Stomach smooth muscle (tissue), 2 donors: ENCODE measurements at regions not wholly inside any gene's neighbourhood (a gene's known extent, or its start where the extent isn't known, plus 50 kb on each side); places are given as distances from the start of the nearest gene placed in this dataset.
"Not testable (repeated sequence)": the region's sequence is repeated elsewhere in the genome, so short reads cannot be mapped to it uniquely, and the experiment has no call there.

Experiments
- H3K27ac ChIP-seq: one replicate; pipeline ENCODE4 v1.7.0; 2013; ENCODE audit warnings: mild to moderate bottlenecking, low read length, inconsistent platforms
- H3K27me3 ChIP-seq, 2 donors: one replicate each; pipeline ENCODE4 v1.7.0; 2013; ENCODE audit warnings: low read length in 2 of 2; ENCODE audit not compliant: insufficient read depth in 2 of 2, control insufficient read depth in 1 of 2
- H3K36me3 ChIP-seq, 2 donors: one replicate each; pipeline ENCODE4 v1.7.0; 2013; ENCODE audit warnings: low read length in 2 of 2; ENCODE audit not compliant: control insufficient read depth in 2 of 2, insufficient read depth in 2 of 2
- H3K4me1 ChIP-seq: one replicate; pipeline ENCODE4 v1.7.0; 2013; ENCODE audit warnings: low read length; ENCODE audit not compliant: control insufficient read depth, insufficient read depth
- H3K4me3 ChIP-seq, 2 donors: one replicate each; pipeline ENCODE4 v1.7.0; 2013; ENCODE audit warnings: low read length in 2 of 2
- H3K9ac ChIP-seq, 2 donors: one replicate each; pipeline ENCODE4 v1.7.0; 2013; ENCODE audit warnings: low read length in 2 of 2, mild to moderate bottlenecking in 1 of 2
- H3K9me3 ChIP-seq, 2 donors: one replicate each; pipeline ENCODE4 v1.7.0; 2013; ENCODE audit warnings: low read length in 2 of 2; ENCODE audit not compliant: control insufficient read depth in 2 of 2
- donor health status: healthy.
- donor health status: Pancreatic carcinoma.

GRCh38 chr9:135410831-135411473 is 68.6 kb upstream of the PPP1R26 start:
- Histone ChIP-seq H3K9me3 (peaks cover 0 to 3% of the 10 kb centered on the region in 2 donors), H3K4me1 (no peaks in the 10 kb centered on the region), H3K27me3 (peaks cover 11 to 17% of the 10 kb centered on the region in 2 donors), H3K27ac (no peak overlapping the region), H3K4me3 (no peak overlapping the region), H3K9ac (no peak overlapping the region), H3K36me3 (no peaks in the 10 kb centered on the region)

- not testable (repeated sequence) for H3K9ac ChIP-seq, H3K9me3 ChIP-seq, H3K36me3 ChIP-seq, H3K4me3 ChIP-seq, H3K4me1 ChIP-seq, H3K27ac ChIP-seq
- peaks cover 11 to 17% of the 10 kb centered on the region in 2 donors for H3K27me3 ChIP-seq
Measured at GRCh38 chr9:135411605-135412004, 68.0 kb upstream of the PPP1R26 start.

- not testable (repeated sequence) for H3K36me3 ChIP-seq, H3K9ac ChIP-seq, H3K4me1 ChIP-seq, H3K4me3 ChIP-seq, H3K9me3 ChIP-seq, H3K27ac ChIP-seq
- H3K27me3 ChIP-seq = peaks cover 14 to 17% of the 10 kb centered on the region in 2 donors
Measured at GRCh38 chr9:135412315-135413085, 67.1 kb upstream of the PPP1R26 start.

DNA sequence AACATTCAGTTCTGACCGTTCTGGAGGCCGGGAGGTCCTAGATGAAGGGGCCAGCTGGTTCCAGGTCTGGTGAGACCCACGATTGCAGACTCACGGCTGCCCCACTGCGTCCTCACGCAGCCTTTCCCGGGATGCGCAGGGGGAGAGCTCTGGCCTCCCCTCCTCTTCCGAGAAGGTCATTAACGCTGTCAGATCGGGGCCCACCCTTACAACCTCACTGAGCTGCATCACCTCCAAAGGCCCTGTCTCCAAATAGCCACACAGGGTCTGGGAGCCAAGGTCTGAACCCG is 66.6 kb upstream of the PPP1R26 start:
- Histone ChIP-seq H3K36me3 (no peaks in the 10 kb centered on the region), H3K27ac (no peak overlapping the region), H3K27me3 (peaks cover 14 to 17% of the 10 kb centered on the region in 2 donors), H3K9me3 (no peaks in the 10 kb centered on the region), H3K4me1 (no peaks in the 10 kb centered on the region), H3K4me3 (no peak overlapping the region), H3K9ac (no peak overlapping the region)

GRCh38 chr9:135413461-135413860 is 66.1 kb upstream of the PPP1R26 start:
- H3K36me3 ChIP-seq = no peaks in the 10 kb centered on the region
- H3K4me1 ChIP-seq = no peaks in the 10 kb centered on the region
- no peak overlapping the region for H3K4me3 ChIP-seq
- no peak overlapping the region for H3K27ac ChIP-seq
- H3K9ac ChIP-seq = no peak overlapping the region
- H3K27me3 ChIP-seq = peaks cover 15 to 17% of the 10 kb centered on the region in 2 donors
- H3K9me3 ChIP-seq = no peaks in the 10 kb centered on the region

DNA sequence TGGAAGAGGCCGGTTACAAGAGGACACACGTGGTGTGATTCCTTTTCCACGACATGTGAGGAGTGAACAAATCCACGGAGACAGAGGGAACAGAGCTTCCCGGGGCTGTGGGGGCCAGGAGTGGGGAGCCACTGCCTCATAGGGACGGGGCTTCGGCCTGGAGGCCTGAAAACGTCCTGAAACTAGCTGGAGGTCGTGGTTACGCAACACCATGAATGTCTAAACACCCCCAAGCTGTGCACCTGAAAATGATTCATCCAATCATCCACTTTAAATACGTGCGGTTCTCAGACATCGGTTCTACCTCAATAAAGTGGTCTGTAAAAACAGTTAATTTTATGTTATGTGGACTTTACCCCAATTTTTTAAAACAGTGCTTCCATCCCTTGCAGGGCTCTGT is 65.3 kb upstream of the PPP1R26 start:
- Histone ChIP-seq H3K27ac (no peak overlapping the region), H3K27me3 (peaks cover 11% of the 10 kb centered on the region in 2 donors), H3K9me3 (no peaks in the 10 kb centered on the region), H3K4me1 (no peaks in the 10 kb centered on the region), H3K36me3 (no peaks in the 10 kb centered on the region), H3K9ac (no peak overlapping the region), H3K4me3 (no peak overlapping the region)

GRCh38 chr9:135415586-135415985 is 64.0 kb upstream of the PPP1R26 start:
- no peaks in the 10 kb centered on the region for H3K9me3 ChIP-seq
- no peak overlapping the region for H3K4me3 ChIP-seq
- H3K4me1 ChIP-seq = no peaks in the 10 kb centered on the region
- no peaks in the 10 kb centered on the region for H3K36me3 ChIP-seq
- no peak overlapping the region for H3K27ac ChIP-seq
- H3K9ac ChIP-seq = no peak overlapping the region
- H3K27me3 ChIP-seq = peaks cover 5 to 14% of the 10 kb centered on the region in 2 donors

GRCh38 chr9:135416664-135417290 is 62.8 kb upstream of the PPP1R26 start:
- Histone ChIP-seq H3K4me1 (no peaks in the 10 kb centered on the region), H3K4me3 (no peak overlapping the region), H3K27me3 (peaks cover 8 to 10% of the 10 kb centered on the region in 2 donors), H3K27ac (no peak overlapping the region), H3K36me3 (no peaks in the 10 kb centered on the region), H3K9ac (no peak overlapping the region), H3K9me3 (no peaks in the 10 kb centered on the region)

GRCh38 chr9:135418161-135418560 is 61.4 kb upstream of the PPP1R26 start:
- Histone ChIP-seq H3K9me3 (no peaks in the 10 kb centered on the region), H3K9ac (no peak overlapping the region), H3K4me3 (no peak overlapping the region), H3K36me3 (no peaks in the 10 kb centered on the region), H3K4me1 (no peaks in the 10 kb centered on the region), H3K27me3 (peaks cover 8 to 11% of the 10 kb centered on the region in 2 donors), H3K27ac (no peak overlapping the region)

GRCh38 chr9:135419106-135419505 is 60.5 kb upstream of the PPP1R26 start:
- H3K9me3 ChIP-seq = no peaks in the 10 kb centered on the region
- no peak overlapping the region for H3K27ac ChIP-seq
- no peaks in the 10 kb centered on the region for H3K4me1 ChIP-seq
- H3K36me3 ChIP-seq = no peaks in the 10 kb centered on the region
- H3K4me3 ChIP-seq = no peak overlapping the region
- peaks cover 3 to 11% of the 10 kb centered on the region in 2 donors for H3K27me3 ChIP-seq
- no peak overlapping the region for H3K9ac ChIP-seq
